GM18907 (cell line): ENCODE measurements at regions not wholly inside any gene's neighbourhood (a gene's known extent, or its start where the extent isn't known, plus 50 kb on each side); places are given as distances from the start of the nearest gene placed in this dataset.
"Not testable (repeated sequence)": the region's sequence is repeated elsewhere in the genome, so short reads cannot be mapped to it uniquely, and the experiment has no call there.

Source experiments
- ATAC-seq: cut with Tn5 transposase; IDR thresholded peaks from one replicate; pipeline ENCODE4 v1.9.1; 2021; ENCODE audit warnings: mild to moderate bottlenecking, moderate library complexity; ENCODE audit not compliant: unreplicated experiment

DNA sequence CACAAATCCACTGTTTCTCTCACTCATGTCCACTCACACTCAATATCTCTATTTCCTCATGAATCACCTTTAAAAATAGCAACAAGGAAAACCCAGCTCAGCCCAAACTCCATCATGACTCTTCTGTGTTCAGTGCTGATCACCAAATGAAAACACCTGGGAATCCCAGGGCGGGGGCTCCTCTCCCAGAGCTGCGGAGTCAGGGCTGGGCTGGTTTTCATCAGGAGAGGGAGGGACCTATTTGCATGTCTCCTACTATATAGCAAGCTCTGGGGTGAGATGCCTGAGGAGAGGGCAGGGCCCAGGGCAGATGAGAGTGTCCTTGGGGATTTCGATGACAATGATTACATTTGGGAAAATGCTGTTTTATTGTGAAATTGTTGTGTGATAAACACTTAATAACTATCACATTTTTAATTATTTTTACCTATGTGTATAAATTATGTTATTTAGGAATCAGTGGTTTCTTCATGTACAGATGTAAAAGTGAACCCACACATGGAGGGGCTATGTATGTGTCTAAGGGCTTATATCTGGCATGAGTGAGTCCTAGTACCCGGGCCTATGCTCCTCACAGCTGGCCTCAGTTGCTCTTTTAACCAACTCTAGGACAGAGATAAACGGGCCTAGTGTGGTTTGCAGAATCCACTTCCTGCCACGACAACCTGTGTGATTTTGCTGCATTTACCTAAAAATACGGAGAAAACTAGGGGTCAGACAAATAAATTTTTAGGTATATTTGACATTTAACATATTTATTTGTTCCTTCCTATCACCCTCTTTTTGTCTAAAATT, 1131.9 kb downstream of the TMEM121 start:
- not testable (repeated sequence) for ATAC-seq

DNA sequence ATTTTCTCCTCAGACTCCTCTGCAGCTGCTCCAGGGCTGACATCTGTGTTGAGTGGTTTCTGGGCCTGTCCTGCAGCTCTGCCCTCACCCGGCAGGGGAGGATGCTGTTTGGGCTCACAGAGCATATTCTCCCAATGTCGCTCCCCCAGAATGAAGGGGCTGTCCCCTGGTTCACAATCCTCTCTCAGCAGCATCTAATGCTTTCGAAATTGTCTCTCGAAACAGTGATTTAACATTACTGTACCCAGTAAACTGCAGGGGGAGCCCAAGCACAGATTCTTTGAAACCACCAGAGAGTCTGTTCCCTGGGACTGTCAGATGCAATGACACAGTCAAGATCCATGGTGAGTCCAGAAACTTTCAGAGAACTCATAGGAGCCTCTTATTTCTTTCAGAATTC, 1135.2 kb downstream of the TMEM121 start:
- ATAC-seq, result peak; percentile 43

- no peak for ATAC-seq
Observed at GRCh38 chr14:106662936-106663550, 1136.7 kb downstream of the TMEM121 start.

DNA sequence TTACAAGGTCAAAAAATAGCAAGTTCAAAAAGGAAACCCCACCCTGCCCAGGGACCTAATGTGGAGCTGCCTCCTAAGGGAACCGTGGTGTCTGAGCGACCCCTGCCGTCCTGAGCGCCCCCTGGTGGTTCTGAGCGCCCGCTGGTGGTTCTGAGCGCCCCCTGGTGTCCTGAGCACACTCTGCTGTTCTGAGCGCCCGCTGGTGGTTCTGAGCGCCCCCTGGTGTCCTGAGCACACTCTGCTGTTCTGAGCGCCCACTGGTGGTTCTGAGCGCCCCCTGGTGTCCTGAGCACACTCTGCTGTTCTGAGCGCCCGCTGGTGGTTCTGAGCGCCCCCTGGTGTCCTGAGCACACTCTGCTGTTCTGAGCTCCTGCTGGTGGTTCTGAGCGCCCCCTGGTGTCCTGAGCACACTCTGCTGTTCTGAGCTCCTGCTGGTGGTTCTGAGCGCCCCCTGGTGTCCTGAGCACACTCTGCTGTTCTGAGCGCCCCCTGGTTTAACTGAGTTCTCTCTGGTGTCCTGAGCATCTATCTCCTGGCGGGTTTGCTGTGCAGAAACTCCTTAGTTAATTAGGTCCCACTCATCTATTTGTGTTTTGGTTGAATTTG, 1137.5 kb downstream of the TMEM121 start:
- not testable (repeated sequence) for ATAC-seq

DNA sequence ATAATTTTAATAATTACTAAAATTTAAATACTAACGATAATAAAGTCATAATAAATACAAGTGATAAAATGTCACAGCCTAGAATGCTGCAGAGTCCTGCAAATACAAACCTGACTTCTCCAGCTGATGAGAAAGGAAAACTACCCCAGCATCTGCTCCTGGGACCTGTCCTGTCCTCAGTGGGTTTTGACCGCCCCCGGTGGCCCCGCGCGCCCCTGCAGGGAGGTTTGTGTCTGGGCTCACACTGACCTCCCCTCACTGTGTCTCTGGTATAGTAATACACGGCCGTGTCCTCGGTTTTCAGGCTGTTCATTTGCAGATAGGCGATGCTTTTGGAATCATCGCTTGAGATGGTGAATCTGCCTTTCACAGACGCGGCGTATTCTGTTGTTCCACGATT, 1139.4 kb downstream of the TMEM121 start:
- no peak for ATAC-seq

DNA sequence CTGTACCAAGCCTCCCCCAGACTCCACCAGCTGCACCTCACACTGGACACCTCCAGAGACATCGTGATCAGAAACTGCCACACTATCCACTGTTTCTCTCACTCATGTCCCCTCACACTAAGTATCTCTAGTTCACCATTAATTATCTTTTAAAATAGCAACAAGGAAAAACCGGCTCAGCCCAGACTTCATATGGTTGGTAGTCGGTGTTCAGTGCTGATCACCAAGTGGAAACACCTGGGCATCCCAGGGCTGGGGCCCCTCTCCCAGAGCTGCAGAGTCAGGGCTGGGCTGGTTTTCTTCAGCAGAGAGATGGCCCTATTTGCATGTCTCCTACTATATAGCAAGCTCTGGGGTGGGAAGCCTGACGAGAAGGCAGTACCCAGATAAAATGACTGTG, 1140.0 kb downstream of the TMEM121 start:
- no peak for ATAC-seq

DNA sequence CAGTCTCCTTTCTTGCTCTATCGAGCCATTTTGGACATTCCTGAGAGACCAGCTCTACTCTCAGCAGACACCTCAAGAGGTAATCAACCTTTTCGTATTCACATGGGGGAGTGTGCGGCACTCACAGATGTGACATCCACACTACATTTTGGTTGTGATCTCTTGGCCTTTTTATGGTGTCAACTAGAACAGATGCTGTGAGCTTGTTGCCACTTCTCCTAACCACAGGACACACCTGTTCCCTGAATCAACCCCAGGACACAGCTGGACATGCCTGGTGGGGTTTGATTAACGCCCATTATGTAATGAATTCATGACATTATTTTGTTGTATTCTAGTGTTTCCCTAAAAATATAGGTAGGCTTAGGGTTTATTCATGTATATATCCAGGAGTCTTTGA, 1143.6 kb downstream of the TMEM121 start:
- ATAC-seq, result no peak

- not testable (repeated sequence) for ATAC-seq
Observed at GRCh38 chr14:106674093-106674492, 1147.7 kb downstream of the TMEM121 start.

GRCh38 chr14:106674509-106675125, 1148.2 kb downstream of the TMEM121 start:
- ATAC-seq, result not testable (repeated sequence)

DNA sequence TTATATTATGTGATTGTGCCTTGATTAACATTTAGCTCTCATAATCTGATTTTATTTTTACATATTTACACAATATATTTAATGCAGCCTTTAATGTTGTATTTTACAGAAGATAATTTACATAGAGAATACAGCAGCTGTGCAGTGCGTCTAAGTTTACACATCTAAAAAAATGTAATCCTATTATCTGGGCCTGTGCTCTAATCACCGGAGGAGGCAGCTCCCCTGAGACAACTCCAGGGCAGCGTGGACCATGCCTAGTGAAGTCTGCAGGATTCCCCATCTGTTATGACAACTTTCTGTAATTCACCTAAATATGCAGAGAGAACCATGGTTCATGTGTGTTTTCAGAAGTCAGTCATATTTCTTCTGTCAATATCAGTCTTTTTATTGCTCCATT, 1149.3 kb downstream of the TMEM121 start:
- not testable (repeated sequence) for ATAC-seq

DNA sequence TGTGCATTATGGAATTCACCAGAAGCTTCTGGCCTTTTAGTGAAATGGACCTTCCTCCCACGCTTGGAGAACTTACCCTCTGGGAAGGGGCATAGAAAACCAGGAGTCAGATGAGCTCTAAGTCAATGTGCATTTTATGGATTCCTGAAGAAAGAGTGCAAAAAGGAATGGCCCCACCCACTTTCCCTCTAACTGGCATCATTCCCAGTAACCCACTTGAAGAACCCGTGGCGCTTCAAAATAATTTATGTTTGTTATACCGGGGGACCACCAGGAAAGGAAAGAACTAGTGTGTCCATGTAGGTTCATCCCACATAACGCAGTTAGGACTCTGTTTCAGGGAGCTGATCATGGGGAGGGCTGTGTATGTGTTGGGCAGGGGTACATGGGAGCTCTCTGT, 1153.4 kb downstream of the TMEM121 start:
- no peak for ATAC-seq

DNA sequence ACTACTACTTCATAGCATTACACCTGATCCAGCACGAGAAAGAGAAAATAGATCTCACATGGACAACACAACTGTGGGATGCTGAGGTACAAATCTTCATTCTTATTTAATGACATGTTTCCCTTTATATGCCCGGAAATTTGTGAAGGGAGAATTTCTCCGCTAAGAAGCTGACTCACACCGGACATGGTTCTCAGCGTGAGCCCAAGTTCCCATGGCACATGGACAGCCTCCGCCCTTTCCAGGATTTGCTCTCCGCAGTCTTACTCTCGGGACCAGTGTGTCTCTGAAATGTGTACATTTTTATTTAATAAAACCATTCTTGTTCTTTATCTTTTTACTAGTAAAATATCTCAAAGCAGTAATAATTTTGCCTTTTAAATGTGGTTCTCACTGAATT, 1154.8 kb downstream of the TMEM121 start:
- no peak for ATAC-seq

GRCh38 chr14:106681568-106681967, 1155.2 kb downstream of the TMEM121 start:
- ATAC-seq, result no peak

DNA sequence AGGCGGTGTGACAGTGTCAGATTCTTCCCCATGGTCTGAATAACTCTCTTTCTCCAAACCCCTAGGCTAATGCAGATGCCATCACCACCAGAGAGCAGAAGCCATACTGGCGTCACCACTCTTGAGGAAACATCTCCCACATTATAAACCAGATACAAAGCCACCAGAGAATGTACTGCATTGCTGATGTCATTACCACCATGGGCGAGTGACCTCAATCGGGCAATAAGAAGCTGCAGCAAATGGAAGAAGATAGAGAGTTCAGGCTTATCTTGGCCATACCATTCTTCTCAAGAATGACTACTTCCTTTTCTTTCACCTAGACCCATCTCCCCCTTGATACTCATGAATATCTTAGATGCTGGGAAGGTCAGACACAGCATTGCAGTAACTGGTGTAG, 1157.2 kb downstream of the TMEM121 start:
- ATAC-seq, result no peak

DNA sequence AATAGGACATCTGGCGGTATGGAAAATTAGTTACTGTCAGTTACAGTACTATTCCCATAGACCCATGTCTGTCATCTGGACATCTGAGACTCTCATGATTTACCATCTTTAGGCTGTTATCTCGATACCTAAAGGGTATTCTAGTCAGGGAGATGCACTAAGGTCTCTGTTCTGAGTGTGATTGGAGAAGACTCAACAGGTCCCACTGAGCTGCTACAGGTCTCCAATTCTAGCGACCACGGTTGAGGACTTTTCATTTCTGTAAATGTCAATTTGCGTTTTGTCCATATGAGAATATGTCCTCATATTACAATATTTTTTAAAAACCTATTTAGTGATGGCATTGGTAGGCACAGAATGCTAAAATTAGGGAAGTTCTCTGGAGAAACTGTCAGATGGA, 1160.2 kb downstream of the TMEM121 start:
- no peak for ATAC-seq

GRCh38 chr14:106690333-106690891, 1164.0 kb downstream of the TMEM121 start:
- no peak for ATAC-seq

DNA sequence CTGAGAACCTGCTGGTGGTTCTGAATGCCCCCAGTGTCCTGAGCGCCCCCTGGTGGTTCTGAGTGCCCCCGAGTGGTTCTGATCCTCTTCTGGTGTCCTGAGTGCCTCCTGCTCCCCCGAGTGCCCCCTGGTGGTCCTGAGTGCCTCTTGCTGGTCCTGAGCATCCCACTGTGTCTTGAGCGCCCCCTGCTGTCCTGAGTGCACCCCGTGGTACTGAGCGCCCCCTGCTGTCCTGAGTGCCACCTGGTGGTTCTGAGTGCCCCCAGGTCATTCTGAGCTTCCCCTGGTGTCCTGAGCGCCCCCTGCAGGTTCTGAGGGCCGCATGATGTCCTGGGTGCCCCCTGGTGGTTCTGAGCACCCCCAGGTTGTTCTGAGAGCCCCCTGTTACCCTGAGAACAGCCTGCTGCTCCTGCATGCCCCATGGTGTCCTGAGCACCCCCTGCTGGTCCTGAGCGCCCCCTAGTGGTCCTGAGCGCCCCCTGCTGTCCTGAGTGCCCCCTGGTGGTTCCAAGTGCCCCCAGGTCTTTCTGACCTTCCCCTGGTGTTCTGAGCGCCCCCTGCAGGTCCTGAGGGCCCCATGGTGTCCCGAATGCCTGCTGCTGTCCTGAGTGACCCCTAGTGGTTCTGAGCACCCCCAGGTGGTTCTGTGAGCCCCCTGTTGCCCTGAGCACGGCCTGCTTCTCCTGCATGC, 1165.4 kb downstream of the TMEM121 start:
- ATAC-seq, result peak; percentile 73

DNA sequence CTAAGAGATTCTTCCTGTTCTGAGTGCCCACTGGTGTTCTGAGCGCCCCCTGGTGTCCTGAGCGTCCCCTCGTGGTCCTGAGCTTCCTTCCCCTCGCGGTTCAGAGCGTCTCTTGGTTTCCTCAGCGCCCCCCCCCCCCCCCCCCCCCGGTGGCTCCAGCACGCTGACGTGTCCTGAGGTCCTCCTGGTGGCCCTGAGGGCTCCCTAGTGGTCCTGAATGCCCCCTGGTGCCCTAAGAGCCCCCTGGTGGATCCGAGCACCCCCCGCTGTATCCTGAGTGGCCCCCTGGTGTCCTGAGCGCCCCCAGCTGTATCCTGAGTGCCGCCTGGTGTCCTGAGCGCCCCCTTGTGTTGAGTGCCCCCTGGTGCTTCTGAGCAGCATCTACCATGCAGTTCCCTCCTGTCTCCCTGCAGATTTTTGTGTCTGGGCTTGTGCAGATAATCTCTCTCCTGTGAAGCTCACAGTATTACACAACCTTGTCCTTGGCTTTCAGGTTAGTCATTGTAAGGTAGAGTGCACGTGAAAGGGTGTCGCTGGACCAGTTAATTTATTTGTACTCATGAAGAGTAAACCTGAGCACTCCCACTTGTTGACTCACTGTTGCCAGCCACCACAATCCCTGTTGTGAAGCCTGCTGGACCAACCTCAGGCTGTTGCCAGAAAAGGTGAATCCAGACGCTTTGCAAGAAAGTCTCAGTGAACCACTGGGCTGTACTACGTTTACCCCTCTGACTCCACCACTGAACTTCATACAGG, 1168.4 kb downstream of the TMEM121 start:
- ATAC-seq, result no peak

DNA sequence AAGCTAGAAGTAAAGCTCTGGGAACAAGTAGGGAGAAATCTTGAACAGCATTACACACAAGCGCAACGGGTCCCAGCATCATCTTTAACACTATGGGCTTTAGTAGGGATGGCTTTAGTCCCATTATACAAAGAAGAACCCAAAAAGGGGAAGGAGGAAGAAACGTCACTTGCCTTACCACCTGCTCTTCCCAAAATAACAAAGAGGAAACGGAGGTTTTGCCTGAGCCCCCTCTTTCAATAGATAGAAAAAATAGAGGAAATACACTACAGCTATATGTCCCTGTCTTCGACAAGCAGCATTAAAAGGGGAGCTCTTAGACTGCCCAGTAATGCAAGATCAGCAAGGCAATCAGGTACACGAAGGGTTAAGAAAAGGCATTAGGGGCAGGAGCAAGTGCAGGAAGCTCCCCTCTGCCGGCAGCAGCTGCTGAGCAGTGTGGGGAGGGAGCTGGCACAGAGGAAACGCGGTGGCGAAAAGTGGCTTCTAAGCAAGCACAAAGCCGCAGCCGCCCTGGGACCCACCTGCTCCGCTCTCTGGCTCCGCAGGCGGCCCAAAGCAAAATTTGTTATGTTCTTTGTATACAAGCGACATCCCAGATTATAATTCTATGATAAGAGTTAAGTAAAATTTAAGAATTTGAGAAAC, 1172.4 kb downstream of the TMEM121 start:
- not testable (repeated sequence) for ATAC-seq
